ENCODE measurements at regions not wholly inside any gene's neighbourhood (a gene's known extent, or its start where the extent isn't known, plus 50 kb on each side); places are given as distances from the start of the nearest gene placed in this dataset.

DNA sequence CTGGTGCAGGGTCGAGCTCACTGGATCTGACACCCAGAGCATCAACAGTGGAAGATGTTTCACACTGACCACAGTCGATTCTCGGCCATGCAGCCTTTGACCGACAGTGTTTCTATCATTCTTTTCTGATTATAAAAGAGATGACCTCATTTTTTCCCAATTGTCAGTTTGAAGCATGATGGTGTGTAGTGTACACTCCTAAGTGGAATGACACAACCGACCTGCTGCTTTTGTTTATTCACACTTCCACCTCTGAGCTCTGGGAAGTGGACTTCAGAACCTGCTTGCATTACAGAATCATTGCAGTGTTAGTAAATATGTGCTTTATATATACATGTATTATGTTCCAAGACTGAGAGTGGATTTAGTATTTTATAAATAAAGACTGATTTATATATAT lies 128.6 kb downstream of the IRX2 start:
- TF ChIP-seq, protein P1, sequence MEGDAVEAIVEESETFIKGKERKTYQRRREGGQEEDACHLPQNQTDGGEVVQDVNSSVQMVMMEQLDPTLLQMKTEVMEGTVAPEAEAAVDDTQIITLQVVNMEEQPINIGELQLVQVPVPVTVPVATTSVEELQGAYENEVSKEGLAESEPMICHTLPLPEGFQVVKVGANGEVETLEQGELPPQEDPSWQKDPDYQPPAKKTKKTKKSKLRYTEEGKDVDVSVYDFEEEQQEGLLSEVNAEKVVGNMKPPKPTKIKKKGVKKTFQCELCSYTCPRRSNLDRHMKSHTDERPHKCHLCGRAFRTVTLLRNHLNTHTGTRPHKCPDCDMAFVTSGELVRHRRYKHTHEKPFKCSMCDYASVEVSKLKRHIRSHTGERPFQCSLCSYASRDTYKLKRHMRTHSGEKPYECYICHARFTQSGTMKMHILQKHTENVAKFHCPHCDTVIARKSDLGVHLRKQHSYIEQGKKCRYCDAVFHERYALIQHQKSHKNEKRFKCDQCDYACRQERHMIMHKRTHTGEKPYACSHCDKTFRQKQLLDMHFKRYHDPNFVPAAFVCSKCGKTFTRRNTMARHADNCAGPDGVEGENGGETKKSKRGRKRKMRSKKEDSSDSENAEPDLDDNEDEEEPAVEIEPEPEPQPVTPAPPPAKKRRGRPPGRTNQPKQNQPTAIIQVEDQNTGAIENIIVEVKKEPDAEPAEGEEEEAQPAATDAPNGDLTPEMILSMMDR (IDR thresholded peaks at IDR 0.05; ENCODE audit: poor library complexity, severe bottlenecking), result no peak
- TF ChIP-seq SMC3 (conservative IDR thresholded peaks at IDR 0.05; ENCODE audit: poor library complexity) (no peak), POLR2AphosphoS5 (IDR thresholded peaks at IDR 0.05) (no peak), EZH2 (IDR thresholded peaks at IDR 0.05; ENCODE audit: borderline replicate concordance, insufficient read depth, low read length, poor library complexity, severe bottlenecking) (no peak)
- TF ChIP-seq, protein P2, sequence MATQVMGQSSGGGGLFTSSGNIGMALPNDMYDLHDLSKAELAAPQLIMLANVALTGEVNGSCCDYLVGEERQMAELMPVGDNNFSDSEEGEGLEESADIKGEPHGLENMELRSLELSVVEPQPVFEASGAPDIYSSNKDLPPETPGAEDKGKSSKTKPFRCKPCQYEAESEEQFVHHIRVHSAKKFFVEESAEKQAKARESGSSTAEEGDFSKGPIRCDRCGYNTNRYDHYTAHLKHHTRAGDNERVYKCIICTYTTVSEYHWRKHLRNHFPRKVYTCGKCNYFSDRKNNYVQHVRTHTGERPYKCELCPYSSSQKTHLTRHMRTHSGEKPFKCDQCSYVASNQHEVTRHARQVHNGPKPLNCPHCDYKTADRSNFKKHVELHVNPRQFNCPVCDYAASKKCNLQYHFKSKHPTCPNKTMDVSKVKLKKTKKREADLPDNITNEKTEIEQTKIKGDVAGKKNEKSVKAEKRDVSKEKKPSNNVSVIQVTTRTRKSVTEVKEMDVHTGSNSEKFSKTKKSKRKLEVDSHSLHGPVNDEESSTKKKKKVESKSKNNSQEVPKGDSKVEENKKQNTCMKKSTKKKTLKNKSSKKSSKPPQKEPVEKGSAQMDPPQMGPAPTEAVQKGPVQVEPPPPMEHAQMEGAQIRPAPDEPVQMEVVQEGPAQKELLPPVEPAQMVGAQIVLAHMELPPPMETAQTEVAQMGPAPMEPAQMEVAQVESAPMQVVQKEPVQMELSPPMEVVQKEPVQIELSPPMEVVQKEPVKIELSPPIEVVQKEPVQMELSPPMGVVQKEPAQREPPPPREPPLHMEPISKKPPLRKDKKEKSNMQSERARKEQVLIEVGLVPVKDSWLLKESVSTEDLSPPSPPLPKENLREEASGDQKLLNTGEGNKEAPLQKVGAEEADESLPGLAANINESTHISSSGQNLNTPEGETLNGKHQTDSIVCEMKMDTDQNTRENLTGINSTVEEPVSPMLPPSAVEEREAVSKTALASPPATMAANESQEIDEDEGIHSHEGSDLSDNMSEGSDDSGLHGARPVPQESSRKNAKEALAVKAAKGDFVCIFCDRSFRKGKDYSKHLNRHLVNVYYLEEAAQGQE (IDR thresholded peaks at IDR 0.05; ENCODE audit: borderline replicate concordance), result no peak

Measured in neural cell (in vitro differentiated cells).